ENCODE measurements at regions not wholly inside any gene's neighbourhood (a gene's known extent, or its start where the extent isn't known, plus 50 kb on each side); places are given as distances from the start of the nearest gene placed in this dataset.

DNA sequence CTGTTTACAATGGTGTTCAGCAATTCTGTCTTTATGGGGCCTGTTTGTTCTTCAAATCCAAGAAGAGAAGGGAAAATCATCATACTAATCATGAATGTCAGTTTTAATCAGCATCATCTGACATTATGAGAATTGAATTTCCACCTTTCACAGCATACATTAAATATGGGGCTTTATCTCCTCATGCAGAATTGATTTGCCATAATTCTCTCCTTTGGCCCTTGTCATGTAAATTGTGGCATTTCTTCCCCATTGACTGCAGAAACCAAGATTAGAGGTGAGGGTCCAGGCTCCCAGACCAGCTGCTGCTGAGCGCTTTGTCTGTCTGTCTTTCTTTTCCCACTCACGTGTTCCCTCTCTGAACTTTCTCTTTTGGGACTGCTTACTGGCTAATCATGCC lies 232.1 kb upstream of the NAV2 start (continued):
- TF ChIP-seq, protein P1, sequence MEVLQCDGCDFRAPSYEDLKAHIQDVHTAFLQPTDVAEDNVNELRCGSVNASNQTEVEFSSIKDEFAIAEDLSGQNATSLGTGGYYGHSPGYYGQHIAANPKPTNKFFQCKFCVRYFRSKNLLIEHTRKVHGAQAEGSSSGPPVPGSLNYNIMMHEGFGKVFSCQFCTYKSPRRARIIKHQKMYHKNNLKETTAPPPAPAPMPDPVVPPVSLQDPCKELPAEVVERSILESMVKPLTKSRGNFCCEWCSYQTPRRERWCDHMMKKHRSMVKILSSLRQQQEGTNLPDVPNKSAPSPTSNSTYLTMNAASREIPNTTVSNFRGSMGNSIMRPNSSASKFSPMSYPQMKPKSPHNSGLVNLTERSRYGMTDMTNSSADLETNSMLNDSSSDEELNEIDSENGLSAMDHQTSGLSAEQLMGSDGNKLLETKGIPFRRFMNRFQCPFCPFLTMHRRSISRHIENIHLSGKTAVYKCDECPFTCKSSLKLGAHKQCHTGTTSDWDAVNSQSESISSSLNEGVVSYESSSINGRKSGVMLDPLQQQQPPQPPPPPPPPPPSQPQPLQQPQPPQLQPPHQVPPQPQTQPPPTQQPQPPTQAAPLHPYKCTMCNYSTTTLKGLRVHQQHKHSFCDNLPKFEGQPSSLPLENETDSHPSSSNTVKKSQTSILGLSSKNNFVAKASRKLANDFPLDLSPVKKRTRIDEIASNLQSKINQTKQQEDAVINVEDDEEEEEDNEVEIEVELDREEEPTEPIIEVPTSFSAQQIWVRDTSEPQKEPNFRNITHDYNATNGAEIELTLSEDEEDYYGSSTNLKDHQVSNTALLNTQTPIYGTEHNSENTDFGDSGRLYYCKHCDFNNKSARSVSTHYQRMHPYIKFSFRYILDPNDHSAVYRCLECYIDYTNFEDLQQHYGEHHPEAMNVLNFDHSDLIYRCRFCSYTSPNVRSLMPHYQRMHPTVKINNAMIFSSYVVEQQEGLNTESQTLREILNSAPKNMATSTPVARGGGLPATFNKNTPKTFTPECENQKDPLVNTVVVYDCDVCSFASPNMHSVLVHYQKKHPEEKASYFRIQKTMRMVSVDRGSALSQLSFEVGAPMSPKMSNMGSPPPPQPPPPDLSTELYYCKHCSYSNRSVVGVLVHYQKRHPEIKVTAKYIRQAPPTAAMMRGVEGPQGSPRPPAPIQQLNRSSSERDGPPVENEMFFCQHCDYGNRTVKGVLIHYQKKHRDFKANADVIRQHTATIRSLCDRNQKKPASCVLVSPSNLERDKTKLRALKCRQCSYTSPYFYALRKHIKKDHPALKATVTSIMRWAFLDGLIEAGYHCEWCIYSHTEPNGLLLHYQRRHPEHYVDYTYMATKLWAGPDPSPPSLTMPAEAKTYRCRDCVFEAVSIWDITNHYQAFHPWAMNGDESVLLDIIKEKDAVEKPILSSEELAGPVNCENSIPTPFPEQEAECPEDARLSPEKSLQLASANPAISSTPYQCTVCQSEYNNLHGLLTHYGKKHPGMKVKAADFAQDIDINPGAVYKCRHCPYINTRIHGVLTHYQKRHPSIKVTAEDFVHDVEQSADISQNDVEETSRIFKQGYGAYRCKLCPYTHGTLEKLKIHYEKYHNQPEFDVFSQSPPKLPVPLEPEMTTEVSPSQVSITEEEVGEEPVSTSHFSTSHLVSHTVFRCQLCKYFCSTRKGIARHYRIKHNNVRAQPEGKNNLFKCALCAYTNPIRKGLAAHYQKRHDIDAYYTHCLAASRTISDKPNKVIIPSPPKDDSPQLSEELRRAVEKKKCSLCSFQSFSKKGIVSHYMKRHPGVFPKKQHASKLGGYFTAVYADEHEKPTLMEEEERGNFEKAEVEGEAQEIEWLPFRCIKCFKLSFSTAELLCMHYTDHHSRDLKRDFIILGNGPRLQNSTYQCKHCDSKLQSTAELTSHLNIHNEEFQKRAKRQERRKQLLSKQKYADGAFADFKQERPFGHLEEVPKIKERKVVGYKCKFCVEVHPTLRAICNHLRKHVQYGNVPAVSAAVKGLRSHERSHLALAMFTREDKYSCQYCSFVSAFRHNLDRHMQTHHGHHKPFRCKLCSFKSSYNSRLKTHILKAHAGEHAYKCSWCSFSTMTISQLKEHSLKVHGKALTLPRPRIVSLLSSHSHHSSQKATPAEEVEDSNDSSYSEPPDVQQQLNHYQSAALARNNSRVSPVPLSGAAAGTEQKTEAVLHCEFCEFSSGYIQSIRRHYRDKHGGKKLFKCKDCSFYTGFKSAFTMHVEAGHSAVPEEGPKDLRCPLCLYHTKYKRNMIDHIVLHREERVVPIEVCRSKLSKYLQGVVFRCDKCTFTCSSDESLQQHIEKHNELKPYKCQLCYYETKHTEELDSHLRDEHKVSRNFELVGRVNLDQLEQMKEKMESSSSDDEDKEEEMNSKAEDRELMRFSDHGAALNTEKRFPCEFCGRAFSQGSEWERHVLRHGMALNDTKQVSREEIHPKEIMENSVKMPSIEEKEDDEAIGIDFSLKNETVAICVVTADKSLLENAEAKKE (CRISPR knock-in tag; IDR thresholded peaks at IDR 0.05): no peak
- TF ChIP-seq EZH2 (IDR thresholded peaks at IDR 0.05; ENCODE audit: low read depth, unreplicated experiment): no peak
- TF ChIP-seq EZH2phosphoT487 (IDR thresholded peaks at IDR 0.05; ENCODE audit: unreplicated experiment): no peak
- TF ChIP-seq ZNF331 (CRISPR knock-in tag; IDR thresholded peaks at IDR 0.05; ENCODE audit: low read depth): no peak

DNA sequence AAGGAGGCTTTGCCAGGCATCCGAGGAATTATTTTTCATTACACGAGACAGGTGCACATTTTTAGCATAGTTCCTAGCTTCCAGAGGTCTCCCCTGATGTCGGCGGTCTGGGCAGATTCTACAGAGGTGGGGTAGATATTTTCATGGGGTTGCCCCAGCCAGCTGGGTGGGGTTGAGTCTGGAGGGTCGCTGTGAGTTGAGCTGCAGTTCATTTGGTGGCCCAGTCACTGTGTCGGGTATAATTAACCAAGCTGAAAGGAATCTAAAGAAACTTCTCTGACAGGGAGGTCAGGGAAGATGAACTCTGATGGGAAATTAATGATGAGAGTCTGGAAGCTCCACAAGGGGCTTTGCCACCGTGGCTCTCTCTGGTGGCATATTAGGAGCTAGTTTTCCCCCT lies 233.7 kb upstream of the NAV2 start:
- Mint-ChIP-seq H3K4me1 (peaks cover 10% of the 10 kb centered on the region), H3K27me3 (ENCODE audit: insufficient read depth, low read depth, poor library complexity) (no peaks in the 10 kb centered on the region), H3K9me3 (no peaks in the 10 kb centered on the region), H3K36me3 (ENCODE audit: low read depth) (no peaks in the 10 kb centered on the region), H3K4me3 (no peak overlapping the region), H3K27ac (no peak overlapping the region)
- no peak overlapping the region for H2AFZ ChIP-seq
- H3K4me2 ChIP-seq: no peak overlapping the region
- H3K27me3 ChIP-seq (ENCODE audit: insufficient read depth): no peaks in the 10 kb centered on the region
- peaks cover 7% of the 10 kb centered on the region; the same call in 1 of the 2 replicates for H3K4me1 ChIP-seq (ENCODE audit: insufficient read depth)
- no peaks in the 10 kb centered on the region for H3K36me3 ChIP-seq (ENCODE audit: insufficient read depth)
- no peaks in the 10 kb centered on the region for H3K79me2 ChIP-seq (replicated peaks; ENCODE audit: insufficient read depth)
- no peak for ATAC-seq
- no peaks in the 10 kb centered on the region for H3F3A ChIP-seq (replicated peaks; ENCODE audit: low read depth)
- 0 out of 2 replicates have a peak, but pooled peaks cover 2% of the 10 kb centered on the region for H3K9me2 ChIP-seq (ENCODE audit: insufficient read depth)
- TF ChIP-seq EZH2phosphoT487 (IDR thresholded peaks at IDR 0.05; ENCODE audit: unreplicated experiment): no peak
- TF ChIP-seq JUNB (IDR thresholded peaks at IDR 0.05; ENCODE audit: unreplicated experiment): no peak
- TF ChIP-seq CREB1 (CRISPR knock-in tag; IDR thresholded peaks at IDR 0.05; ENCODE audit: low read depth): no peak
- no peak for TF ChIP-seq POLR2AphosphoS5 (IDR thresholded peaks at IDR 0.05; ENCODE audit: low read depth)
- no peaks in the 10 kb centered on the region for H4K20me1 ChIP-seq (replicated peaks; ENCODE audit: insufficient read depth)
- no peak overlapping the region for H3K4me3 ChIP-seq
- no peak for DNase-seq (ENCODE audit: low spot score)
- no peak overlapping the region for H3K27ac ChIP-seq (ENCODE audit: low read depth)
